GM12864 (cell line): ENCODE measurements at regions not wholly inside any gene's neighbourhood (a gene's known extent, or its start where the extent isn't known, plus 50 kb on each side); places are given as distances from the start of the nearest gene placed in this dataset.

Experiments
- DNase-seq: peaks from one replicate; pipeline ENCODE4 v3.0.0-alpha.2; 2011; ENCODE audit warnings: low read depth
- H3K4me3 ChIP-seq: 2 replicates; pipeline ENCODE4 v1.5.1; 2011; ENCODE audit warnings: mild to moderate bottlenecking, low read depth, low read length, control low read depth
- TF ChIP-seq, protein P1 (sequence below): IDR thresholded peaks from 2 replicates; pipeline ENCODE4 v1.5.1; 2011; ENCODE audit warnings: low read depth, mild to moderate bottlenecking, moderate library complexity, low read length, control low read depth, inconsistent platforms; ENCODE audit errors: missing control alignments

DNA sequence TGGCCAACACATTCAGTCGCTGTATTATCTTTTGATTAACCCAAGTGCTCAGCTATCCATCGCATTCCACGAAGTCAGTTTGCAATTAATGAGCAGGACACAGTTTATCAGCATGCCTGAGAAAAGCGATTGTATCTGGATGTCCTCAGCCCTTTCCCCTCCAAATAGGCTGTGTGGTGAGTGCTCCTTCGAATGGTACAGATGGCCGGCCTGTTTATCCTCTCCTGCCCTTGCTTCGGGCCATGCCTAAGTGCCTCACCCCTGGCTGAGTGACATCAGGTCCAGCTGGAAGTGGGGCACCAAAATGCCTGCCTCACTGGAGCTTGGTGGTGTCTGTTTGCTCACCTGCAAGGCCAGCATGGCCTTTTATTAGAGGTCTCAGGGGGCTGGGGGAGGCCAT is 317.3 kb downstream of the GADD45G start:
- DNase-seq = no peak
- H3K4me3 ChIP-seq = no peak overlapping the region
- TF ChIP-seq, protein P1, sequence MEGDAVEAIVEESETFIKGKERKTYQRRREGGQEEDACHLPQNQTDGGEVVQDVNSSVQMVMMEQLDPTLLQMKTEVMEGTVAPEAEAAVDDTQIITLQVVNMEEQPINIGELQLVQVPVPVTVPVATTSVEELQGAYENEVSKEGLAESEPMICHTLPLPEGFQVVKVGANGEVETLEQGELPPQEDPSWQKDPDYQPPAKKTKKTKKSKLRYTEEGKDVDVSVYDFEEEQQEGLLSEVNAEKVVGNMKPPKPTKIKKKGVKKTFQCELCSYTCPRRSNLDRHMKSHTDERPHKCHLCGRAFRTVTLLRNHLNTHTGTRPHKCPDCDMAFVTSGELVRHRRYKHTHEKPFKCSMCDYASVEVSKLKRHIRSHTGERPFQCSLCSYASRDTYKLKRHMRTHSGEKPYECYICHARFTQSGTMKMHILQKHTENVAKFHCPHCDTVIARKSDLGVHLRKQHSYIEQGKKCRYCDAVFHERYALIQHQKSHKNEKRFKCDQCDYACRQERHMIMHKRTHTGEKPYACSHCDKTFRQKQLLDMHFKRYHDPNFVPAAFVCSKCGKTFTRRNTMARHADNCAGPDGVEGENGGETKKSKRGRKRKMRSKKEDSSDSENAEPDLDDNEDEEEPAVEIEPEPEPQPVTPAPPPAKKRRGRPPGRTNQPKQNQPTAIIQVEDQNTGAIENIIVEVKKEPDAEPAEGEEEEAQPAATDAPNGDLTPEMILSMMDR = no peak

DNA sequence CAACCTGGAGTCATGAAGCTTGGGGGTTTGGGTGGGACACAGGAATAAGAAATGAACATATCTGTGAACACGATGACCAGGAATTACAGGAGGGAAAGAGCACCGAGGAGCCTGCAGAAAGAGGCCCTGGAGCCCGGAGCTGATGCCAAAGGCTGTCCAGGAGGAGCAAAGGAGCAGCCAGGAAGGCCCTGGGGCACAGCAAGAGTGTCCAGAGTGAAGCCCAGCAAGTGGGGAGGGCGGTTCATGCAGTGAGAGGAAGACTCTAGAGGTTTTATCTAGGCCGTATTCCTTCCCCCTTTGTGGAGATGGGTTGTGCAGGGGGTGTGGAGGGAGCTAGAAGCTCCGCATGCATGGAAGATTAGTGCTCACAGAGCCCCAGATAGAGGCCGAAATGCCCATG is 318.4 kb downstream of the GADD45G start:
- no peak for DNase-seq
- TF ChIP-seq, protein P1 = no peak
- no peak overlapping the region for H3K4me3 ChIP-seq

DNA sequence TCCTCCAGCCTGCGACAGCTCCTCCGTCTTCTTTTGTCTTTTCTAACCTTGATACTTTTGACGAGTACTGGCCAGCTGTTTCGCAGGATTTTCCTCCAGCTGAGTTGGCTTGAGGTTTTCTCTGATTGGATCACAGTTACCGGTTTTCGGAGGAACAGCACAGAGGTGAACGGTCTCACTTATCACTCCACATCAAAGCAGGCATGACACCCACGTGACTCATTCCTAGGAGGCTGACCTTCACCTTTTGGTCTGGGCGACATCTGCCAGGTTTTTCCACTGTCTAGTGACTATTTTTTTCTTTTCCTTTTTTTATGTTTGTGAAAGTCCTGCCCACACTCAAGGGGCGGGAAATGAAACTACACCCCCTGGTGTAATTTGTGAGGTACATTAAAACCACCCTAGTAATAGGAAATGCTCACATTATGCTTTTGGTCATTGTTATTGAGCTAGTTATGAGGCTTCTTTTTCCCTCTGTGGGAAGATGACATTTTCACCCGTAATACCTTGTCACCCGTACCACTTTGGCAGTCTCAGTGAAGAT is 319.2 kb downstream of the GADD45G start:
- no peak for DNase-seq
- TF ChIP-seq, protein P1 = no peak
- no peak overlapping the region for H3K4me3 ChIP-seq

DNA sequence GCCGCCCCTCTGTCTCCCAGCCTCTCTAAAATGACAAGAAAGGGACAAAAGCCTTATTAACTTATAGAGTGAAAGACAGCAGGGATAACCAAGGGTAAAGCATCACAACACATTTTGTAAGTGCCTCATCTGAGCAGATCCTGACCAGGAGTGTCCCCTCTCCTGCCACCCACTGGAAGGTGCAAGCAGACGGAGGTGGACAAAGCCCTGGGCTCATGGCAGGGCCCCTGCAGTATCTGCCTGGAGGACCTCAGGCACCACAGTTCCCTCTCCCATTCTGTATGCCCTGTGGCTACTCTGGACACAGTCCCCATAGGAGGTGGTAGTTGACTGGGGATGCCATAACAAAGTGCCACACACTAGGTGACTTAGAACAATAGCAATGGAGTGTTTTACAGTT is 319.8 kb downstream of the GADD45G start:
- no peak for DNase-seq
- TF ChIP-seq, protein P1 = no peak

DNA sequence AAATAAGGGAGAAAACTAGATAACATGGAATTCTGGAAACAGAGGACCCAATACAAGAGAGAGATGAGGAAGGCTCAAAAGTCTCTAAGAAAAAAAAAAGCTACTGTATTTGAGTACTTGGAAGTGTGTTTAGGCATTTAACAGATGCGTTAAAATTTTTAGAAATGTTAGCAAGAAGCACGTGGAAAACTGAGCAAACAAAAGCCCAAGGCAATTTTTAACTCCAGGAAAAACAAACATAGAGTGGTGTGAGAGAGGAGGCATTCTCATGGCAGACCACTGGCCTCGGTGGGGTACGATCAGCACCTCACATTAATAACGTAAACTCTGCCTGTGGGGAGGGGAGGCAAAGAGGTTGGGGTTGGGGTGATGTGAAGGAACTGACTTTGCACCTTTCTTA is 321.4 kb downstream of the GADD45G start:
- DNase-seq = no peak
- TF ChIP-seq, protein P1 = no peak
- H3K4me3 ChIP-seq = no peak overlapping the region

More for the DNA sequence above, 319.8 kb downstream of the GADD45G start:
- no peak overlapping the region for H3K4me3 ChIP-seq

DNA sequence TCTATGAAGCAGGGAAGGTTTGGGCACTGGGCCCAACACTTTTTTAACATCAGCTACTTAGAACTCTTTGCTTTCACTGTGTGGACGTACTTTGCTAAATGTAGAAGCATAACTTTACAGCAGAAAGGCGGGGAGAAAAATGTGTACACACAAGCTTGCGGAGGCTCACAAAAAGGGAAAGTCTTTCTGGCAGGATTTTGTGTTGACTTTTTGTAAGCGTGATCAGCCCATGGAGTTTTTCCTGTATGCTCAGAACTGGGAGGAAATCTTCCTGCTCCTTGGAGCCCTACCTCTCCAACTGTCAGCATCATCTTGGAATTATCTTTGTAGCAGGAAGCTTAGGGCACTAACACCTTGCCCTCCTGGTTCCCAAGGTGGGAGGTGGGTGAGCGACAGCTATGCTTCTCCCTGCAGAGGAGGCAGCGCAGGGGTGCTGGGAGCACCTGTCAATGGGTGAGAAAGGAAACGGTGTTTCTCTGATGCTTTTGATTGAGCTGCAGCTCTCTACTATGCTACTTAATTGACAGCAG is 321.9 kb downstream of the GADD45G start:
- no peak for DNase-seq
- TF ChIP-seq, protein P1 = no peak
- no peak overlapping the region for H3K4me3 ChIP-seq

DNA sequence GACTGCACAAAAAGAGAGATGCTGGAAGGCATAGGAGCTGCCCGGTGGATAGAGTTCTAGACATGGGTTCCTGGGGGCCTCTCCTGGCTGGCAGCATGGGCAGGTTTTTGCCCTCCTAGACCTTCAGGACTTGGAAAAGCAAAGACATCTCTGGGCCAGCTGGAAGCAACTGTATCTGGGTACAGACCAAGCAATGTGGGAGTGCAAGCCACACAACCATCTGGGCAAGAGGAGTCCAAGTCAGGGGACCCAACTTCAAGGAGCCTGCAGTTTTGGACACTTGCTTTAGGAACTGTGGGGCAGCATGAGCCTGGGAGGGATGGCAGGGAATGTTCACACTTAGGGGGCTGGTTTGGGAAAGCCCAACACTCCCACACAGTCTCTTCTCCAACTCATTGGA is 323.3 kb downstream of the GADD45G start:
- DNase-seq = no peak

More for the DNA sequence above, 323.3 kb downstream of the GADD45G start:
- H3K4me3 ChIP-seq = no peak overlapping the region
- TF ChIP-seq, protein P1 = no peak
